GM21390 (cell line): ENCODE measurements at regions not wholly inside any gene's neighbourhood (a gene's known extent, or its start where the extent isn't known, plus 50 kb on each side); places are given as distances from the start of the nearest gene placed in this dataset.
"Not testable (repeated sequence)": the region's sequence is repeated elsewhere in the genome, so short reads cannot be mapped to it uniquely, and the experiment has no call there.

Experiments
- ATAC-seq: cut with Tn5 transposase; IDR thresholded peaks from one replicate; pipeline ENCODE4 v1.9.1; 2021; ENCODE audit not compliant: unreplicated experiment

- ATAC-seq, result no peak
Measured at GRCh38 chr2:16247326-16248122, 307.2 kb downstream of the MYCN start.

- no peak for ATAC-seq
Measured at GRCh38 chr2:16246911-16247310, 306.6 kb downstream of the MYCN start.

GRCh38 chr2:16246281-16246850 lies 306.0 kb downstream of the MYCN start:
- no peak for ATAC-seq

GRCh38 chr2:16245481-16246054 lies 305.2 kb downstream of the MYCN start:
- ATAC-seq, result no peak

GRCh38 chr2:16244966-16245320 lies 304.6 kb downstream of the MYCN start:
- no peak for ATAC-seq

GRCh38 chr2:16244153-16244965 lies 304.0 kb downstream of the MYCN start:
- no peak for ATAC-seq

GRCh38 chr2:16243411-16243996 lies 303.2 kb downstream of the MYCN start:
- no peak for ATAC-seq

- ATAC-seq, result no peak
Measured at GRCh38 chr2:16242906-16243305, 302.6 kb downstream of the MYCN start.

GRCh38 chr2:16241166-16242160 lies 301.1 kb downstream of the MYCN start:
- no peak for ATAC-seq

GRCh38 chr2:16240402-16240801 lies 300.1 kb downstream of the MYCN start:
- no peak for ATAC-seq

- ATAC-seq, result no peak
Measured at GRCh38 chr2:16239296-16239850, 299.0 kb downstream of the MYCN start.

GRCh38 chr2:16238786-16239185 lies 298.4 kb downstream of the MYCN start:
- no peak for ATAC-seq

- no peak for ATAC-seq
Measured at GRCh38 chr2:16238001-16238761, 297.8 kb downstream of the MYCN start.

GRCh38 chr2:16235747-16236146 lies 295.4 kb downstream of the MYCN start:
- ATAC-seq, result no peak

- ATAC-seq, result not testable (repeated sequence)
Measured at GRCh38 chr2:16235291-16235690, 294.9 kb downstream of the MYCN start.

- ATAC-seq, result no peak
Measured at GRCh38 chr2:16228951-16229350, 288.6 kb downstream of the MYCN start.

GRCh38 chr2:16228471-16228870 lies 288.1 kb downstream of the MYCN start:
- ATAC-seq, result no peak

GRCh38 chr2:16227811-16228462 lies 287.6 kb downstream of the MYCN start:
- no peak for ATAC-seq
